H1 (cell line): ENCODE measurements at regions not wholly inside any gene's neighbourhood (a gene's known extent, or its start where the extent isn't known, plus 50 kb on each side); places are given as distances from the start of the nearest gene placed in this dataset.

Source experiments
- CTCF ChIP-seq, 3 experiments: IDR thresholded peaks; 1 replicate in 2 of 3; 2 replicates in 1 of 3; pipeline versions ENCODE4 v1.5.1 to v1.6.1; 2011; ENCODE audit warnings: low read length in 3 of 3, mild to moderate bottlenecking in 3 of 3, inconsistent platforms in 2 of 3, low read depth in 1 of 3, moderate library complexity in 1 of 3; ENCODE audit not compliant: insufficient read depth in 1 of 3; ENCODE audit errors: control extremely low read depth in 1 of 3
- EGR1 ChIP-seq: IDR thresholded peaks from 2 replicates; pipeline ENCODE4 v1.6.1; 2011; ENCODE audit warnings: low read depth, low read length, borderline replicate concordance
- EP300 ChIP-seq, 2 experiments: IDR thresholded peaks; 1 replicate in 1 of 2; 2 replicates in 1 of 2; pipeline ENCODE4 v1.6.1; 2011 to 2012; ENCODE audit warnings: low read depth in 2 of 2, low read length in 2 of 2, mild to moderate bottlenecking in 2 of 2, borderline replicate concordance in 1 of 2, inconsistent platforms in 1 of 2, moderate library complexity in 1 of 2
- EZH2 ChIP-seq: fragments of 200-600 bp; sonication (generic); IDR thresholded peaks from 2 replicates; pipeline ENCODE4 v1.7.1; 2012; ENCODE audit warnings: low read depth, mild to moderate bottlenecking, moderate library complexity, low read length, inconsistent platforms; ENCODE audit not compliant: severe bottlenecking
- FOSL1 ChIP-seq: IDR thresholded peaks from 2 replicates; pipeline ENCODE4 v1.6.1; 2011; ENCODE audit warnings: mild to moderate bottlenecking, low read depth, low read length, moderate library complexity; ENCODE audit not compliant: insufficient read depth
- MAX ChIP-seq: IDR thresholded peaks from 2 replicates; pipeline ENCODE4 v1.6.1; 2012; ENCODE audit warnings: inconsistent platforms
- PHF8 ChIP-seq: fragments of 200-600 bp; sonication (generic); conservative IDR thresholded peaks from 2 replicates; pipeline ENCODE4 v1.7.1; 2012; ENCODE audit warnings: low read depth, mild to moderate bottlenecking, inconsistent platforms, low read length, moderate library complexity
- POLR2A ChIP-seq, 2 experiments: IDR thresholded peaks; 1 replicate in 1 of 2; 2 replicates in 1 of 2; pipeline ENCODE4 v1.6.1; 2011; ENCODE audit warnings: low read depth in 2 of 2, low read length in 2 of 2, mild to moderate bottlenecking in 2 of 2; ENCODE audit errors: control extremely low read depth in 1 of 2
- RAD21 ChIP-seq, 2 experiments: IDR thresholded peaks in 1 of 2; conservative IDR thresholded peaks in 1 of 2; 2 replicates each; pipeline ENCODE4 v1.6.1; 2011; ENCODE audit warnings: low read depth in 2 of 2, low read length in 2 of 2, improper control_type of control experiment in 1 of 2, inconsistent platforms in 1 of 2, mild to moderate bottlenecking in 1 of 2, moderate library complexity in 1 of 2
- RBBP5 ChIP-seq: IDR thresholded peaks from 2 replicates; pipeline ENCODE4 v1.7.1; 2012; ENCODE audit warnings: low read depth, mild to moderate bottlenecking, inconsistent platforms, low read length, moderate library complexity, borderline replicate concordance
- SP2 ChIP-seq: IDR thresholded peaks from 2 replicates; pipeline ENCODE4 v1.6.1; 2012; ENCODE audit warnings: mild to moderate bottlenecking, low read length, inconsistent platforms
- TAF1 ChIP-seq: IDR thresholded peaks from 2 replicates; pipeline ENCODE4 v1.6.1; 2011; ENCODE audit warnings: mild to moderate bottlenecking, low read depth, low read length

- TF ChIP-seq PHF8 (no peak), EZH2 (no peak), CTCF (IDR thresholded peaks at IDR 0.05; ENCODE audit: control extremely low read depth in 1 of 3, insufficient read depth in 1 of 3, low read depth in 1 of 3, low read length in 3 of 3) (no peak), RBBP5 (no peak), TAF1 (no peak), FOSL1 (no peak), EP300 (IDR thresholded peaks at IDR 0.05; ENCODE audit: borderline replicate concordance in 1 of 2, low read depth in 2 of 2, low read length in 2 of 2) (no peak), RAD21 (IDR thresholded peaks at IDR 0.05 in 1 of 2, conservative IDR thresholded peaks at IDR 0.05 in 1 of 2; ENCODE audit: low read depth in 2 of 2, low read length in 2 of 2) (no peak), MAX (no peak), POLR2A (IDR thresholded peaks at IDR 0.05; ENCODE audit: control extremely low read depth in 1 of 2, low read depth in 2 of 2, low read length in 2 of 2) (no peak), EGR1 (no peak), SP2 (no peak)
These were observed 107.8 kb upstream of the ZNF438 start for GRCh38 chr10:31139497-31139896.
